ENCODE measurements at regions not wholly inside any gene's neighbourhood (a gene's known extent, or its start where the extent isn't known, plus 50 kb on each side); places are given as distances from the start of the nearest gene placed in this dataset.
"Not testable (repeated sequence)": the region's sequence is repeated elsewhere in the genome, so short reads cannot be mapped to it uniquely, and the experiment has no call there.

GRCh38 chr6:40891686-40892085 is 147.3 kb downstream of the UNC5CL start:
- intact Hi-C loops (cut with DNase I) = loop anchor here in 1 of 2 donors (10.0 kb wide), 1 partner anchor 133 kb away; no protein-coding TSS in a partner anchor
- no peak for DNase-seq (ENCODE audit: low spot score)

DNA sequence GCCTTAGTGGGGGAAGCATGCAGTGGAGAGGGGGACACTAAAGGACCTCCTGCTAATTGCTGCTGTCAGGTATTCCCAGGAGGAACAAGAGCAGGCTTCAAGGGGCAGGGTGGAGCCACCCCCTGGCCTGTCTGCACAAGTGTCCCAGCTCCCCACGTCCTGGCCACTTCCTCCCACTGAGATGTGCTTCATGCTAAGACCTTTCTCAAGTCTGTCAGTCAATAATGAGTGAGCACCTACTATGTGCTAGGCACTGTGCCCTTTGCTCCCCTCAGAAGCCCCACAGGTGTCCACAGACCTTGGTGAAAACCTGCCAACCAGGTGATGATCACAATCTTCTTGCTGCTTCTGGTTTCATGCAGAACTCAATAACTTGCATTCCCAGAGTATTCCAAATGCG is 147.9 kb downstream of the UNC5CL start:
- DNase-seq (ENCODE audit: low spot score) = no peak
- intact Hi-C loops (cut with DNase I) = loop anchor here in 1 of 2 donors (10.0 kb wide), 1 partner anchor 134 kb away; no protein-coding TSS in a partner anchor

- no peak for DNase-seq (ENCODE audit: low spot score)
- intact Hi-C loops (cut with DNase I) = no loop called here
Measured at GRCh38 chr6:40889137-40889832, 149.7 kb downstream of the UNC5CL start.

DNA sequence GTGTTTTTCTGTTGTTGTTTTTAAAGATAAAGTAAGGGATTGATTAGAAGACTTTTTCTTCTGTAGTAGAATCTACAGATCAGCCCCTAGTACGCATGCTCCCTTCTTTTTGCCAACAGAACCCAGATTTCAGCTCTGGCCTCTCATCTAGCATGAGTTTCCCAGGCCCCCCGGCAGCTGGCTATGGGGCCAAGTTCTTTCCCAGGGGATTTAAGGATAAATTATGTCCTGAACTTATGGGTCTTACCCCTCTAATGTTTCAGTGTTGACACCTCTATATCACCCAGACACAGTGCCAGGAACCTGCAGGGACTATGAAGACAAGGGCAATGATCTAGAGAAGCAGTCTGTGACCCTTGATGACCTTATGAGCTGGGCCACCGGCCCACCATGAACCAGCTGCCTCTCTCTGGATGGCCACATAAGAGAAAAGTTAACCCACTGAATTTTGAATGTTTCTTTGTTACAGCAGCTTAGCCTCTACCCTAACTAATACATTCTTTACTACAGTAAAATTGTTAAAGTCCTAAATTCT is 150.5 kb downstream of the UNC5CL start:
- intact Hi-C loops (cut with DNase I) = no loop called here
- no peak for DNase-seq (ENCODE audit: low spot score)

GRCh38 chr6:40887792-40888340 is 151.2 kb downstream of the UNC5CL start:
- intact Hi-C loops (cut with DNase I) = no loop called here
- no peak for DNase-seq (ENCODE audit: low spot score)

DNA sequence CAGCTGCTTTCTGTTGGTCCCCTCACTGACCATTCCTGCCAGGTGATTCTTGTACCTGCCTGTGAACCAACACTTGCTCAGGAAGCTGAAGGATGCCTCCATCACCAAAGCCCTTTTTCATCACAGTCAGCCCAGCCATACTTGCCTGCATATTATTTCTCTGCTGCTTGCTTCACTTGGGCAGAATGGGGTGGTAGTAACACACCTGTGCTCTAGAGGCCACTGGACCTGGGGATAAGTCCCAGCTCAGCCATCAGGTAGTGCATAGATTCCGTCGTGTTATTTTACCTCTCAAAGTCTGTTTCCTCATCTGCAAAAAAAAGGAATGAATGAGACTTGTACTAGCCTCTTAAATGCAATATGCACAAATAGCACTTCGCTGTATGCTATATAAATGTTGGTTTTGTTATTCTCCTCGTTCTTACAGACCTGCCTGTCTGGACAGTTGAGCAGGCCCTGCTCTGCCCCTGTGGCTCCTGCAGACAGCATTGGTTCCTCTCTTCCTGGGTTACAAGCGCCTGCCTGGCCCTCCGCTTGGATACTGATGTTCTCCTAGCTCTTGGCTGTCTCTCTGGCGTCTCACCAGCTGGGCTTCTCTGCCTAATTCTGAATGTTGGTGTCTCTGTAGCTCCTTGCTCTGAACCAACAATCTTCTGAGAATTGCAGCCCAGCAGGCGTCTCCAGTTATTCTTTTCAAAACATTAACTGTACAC is 151.8 kb downstream of the UNC5CL start:
- no peak for DNase-seq (ENCODE audit: low spot score)
- intact Hi-C loops (cut with DNase I) = no loop called here

DNA sequence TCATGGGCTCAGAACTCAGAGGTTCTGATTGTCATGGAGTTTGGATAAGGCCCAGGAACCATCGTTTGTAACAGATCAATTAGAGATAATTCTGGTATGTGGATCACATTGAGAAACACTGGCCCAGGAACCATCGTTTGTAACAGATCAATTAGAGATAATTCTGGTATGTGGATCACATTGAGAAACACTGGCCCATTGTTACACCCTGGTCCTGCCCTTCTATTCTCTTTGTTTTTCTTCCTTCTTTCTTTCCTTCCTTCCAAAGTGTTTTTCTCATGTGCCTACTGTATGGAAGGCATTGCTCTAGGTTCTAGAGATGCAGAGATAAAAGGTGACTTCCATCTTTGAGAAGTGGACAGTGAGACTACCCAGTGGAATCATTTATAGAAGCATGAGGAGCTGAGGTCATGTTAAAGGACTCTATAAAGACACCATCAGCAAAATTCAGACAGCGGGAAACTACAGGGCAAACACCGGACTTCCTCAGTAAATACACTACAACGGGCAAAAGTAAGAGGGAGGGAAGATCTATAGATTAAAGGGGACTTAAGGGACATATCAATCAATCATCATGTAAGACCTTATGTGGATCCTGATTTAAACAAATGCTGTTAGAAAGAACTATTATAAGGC is 153.8 kb downstream of the UNC5CL start:
- DNase-seq (ENCODE audit: low spot score) = no peak
- intact Hi-C loops (cut with DNase I) = no loop called here

DNA sequence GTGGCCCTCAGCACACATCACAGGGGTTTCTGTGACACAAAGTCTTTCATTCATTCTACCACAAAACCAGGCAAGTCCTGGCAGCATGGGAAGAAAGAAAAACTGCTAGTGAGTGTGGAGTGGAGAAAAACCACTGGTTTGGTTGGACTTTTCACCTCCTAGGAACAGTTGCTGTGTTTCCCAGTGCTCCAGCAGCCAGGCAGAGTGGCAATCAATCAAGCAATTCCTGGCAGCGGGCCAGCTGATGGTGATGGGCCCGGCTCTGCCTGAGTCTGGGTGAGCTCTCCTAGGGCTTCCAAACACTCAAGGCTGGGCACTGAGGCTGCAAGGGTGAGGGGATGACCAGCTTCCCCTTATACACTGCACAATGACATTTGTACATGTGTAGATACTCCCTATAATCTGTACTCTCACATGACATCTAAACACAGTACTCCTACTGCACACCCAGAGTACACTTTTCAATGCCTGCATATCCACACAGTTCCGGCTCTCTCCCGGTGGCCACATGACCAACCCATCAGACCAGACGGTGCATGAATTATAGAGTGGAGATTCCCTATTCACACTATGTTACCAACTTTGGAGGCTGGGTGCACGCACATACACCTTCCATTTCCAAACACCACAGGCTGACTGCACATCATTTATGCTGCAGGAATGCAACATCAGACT is 156.6 kb downstream of the UNC5CL start:
- DNase-seq (ENCODE audit: low spot score) = no peak
- intact Hi-C loops (cut with DNase I) = no loop called here

GRCh38 chr6:40881501-40881900 is 157.5 kb downstream of the UNC5CL start:
- intact Hi-C loops (cut with DNase I) = no loop called here
- no peak for DNase-seq (ENCODE audit: low spot score)

DNA sequence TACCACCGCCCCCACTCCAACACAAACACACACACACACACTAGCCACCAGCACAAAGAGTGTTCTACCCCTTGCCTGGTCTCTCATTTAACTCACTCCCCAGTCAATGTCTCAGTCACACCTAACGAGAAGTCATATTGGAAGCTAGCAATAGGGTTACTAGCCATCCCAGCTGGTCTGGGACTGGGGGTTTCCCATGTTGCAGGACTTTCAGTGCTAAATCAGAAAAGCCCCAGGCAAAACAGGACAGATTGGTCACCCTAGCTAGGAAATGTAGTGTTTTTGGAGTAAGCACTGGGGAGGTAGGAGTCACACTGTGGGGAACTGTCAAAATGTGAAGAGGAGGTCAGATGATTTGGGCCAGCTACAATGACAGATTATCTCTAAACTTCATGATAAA is 158.1 kb downstream of the UNC5CL start:
- no peak for DNase-seq (ENCODE audit: low spot score)
- intact Hi-C loops (cut with DNase I) = no loop called here

- no peak for DNase-seq (ENCODE audit: low spot score)
- intact Hi-C loops (cut with DNase I) = no loop called here
Measured at GRCh38 chr6:40879169-40879568, 159.9 kb downstream of the UNC5CL start.

GRCh38 chr6:40877362-40877761 is 161.7 kb downstream of the UNC5CL start:
- no peak for DNase-seq (ENCODE audit: low spot score)
- intact Hi-C loops (cut with DNase I) = no loop called here

GRCh38 chr6:40876336-40876735 is 162.7 kb downstream of the UNC5CL start:
- intact Hi-C loops (cut with DNase I) = no loop called here
- no peak for DNase-seq (ENCODE audit: low spot score)

DNA sequence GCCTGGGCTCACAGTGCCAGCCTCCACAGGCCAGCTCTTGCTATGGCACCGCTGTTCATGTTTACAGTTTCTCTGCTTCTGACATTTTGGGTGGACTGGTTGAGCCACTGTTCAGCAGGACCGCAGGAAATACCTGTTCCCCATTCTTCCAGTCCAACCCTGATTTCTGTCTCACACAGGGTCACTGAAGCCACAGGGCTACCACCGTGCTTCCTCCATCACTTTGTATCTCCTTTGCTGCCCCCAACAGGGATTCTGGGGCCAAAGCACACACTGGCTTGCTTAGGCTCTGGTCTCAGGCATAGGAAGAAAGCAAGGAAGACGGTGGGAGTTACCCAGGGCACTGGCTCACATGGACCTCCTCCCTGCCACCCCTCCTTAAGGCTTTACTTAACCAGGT is 164.5 kb downstream of the UNC5CL start:
- intact Hi-C loops (cut with DNase I) = no loop called here
- DNase-seq (ENCODE audit: low spot score) = no peak

GRCh38 chr6:40871424-40871823 is 167.6 kb downstream of the UNC5CL start:
- no peak for DNase-seq (ENCODE audit: low spot score)
- intact Hi-C loops (cut with DNase I) = no loop called here

DNA sequence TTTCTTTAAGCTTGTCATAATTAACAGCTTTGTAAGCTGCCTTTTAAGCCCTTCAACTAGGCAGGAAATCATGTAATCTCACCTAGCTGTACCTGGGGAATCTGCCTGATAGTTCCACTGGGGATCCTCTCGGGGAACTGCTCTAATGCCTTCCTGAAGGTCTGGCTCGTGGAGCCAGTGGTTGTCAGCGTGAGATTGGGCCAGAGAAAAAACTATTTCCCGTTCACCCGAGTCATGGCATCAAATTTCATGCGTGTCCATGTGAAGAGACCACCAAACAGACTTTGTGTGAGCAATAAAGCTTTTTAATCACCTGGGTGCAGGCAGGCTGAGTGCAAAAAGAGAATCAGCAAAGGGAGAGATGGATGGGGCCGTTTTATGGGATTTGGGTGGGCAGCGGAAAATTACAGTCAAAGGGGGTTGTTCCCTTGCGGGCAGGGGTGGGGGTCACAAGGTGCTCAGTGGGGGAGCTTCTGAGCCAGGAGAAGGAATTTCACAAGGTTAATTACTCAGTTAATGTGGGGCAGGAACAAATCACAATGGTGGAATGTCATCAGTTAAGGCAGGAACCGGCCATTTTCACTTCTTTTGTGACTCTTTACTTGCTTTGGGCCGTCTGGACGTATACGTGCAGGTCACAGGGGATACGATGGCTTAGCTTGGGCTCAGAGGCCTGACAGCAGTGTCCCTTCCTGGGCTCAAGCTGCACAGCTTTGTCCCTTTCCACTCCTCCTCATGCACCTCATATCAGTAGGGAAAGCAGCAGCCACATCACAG is 170.7 kb downstream of the UNC5CL start:
- DNase-seq (ENCODE audit: low spot score) = not testable (repeated sequence)
- intact Hi-C loops (cut with DNase I) = loop anchor here in 1 of 2 donors (10.0 kb wide), 1 partner anchor 987 kb away; no protein-coding TSS in a partner anchor

GRCh38 chr6:40867527-40867926 is 171.5 kb downstream of the UNC5CL start:
- DNase-seq (ENCODE audit: low spot score) = not testable (repeated sequence)
- intact Hi-C loops (cut with DNase I) = loop anchor here in 1 of 2 donors (10.0 kb wide), 1 partner anchor 987 kb away; no protein-coding TSS in a partner anchor

- intact Hi-C loops (cut with DNase I) = loop anchor here in 1 of 2 donors (10.0 kb wide), 1 partner anchor 990 kb away; no protein-coding TSS in a partner anchor
- DNase-seq (ENCODE audit: low spot score) = not testable (repeated sequence)
Measured at GRCh38 chr6:40865259-40865658, 173.8 kb downstream of the UNC5CL start.
